K562 (cell line): ENCODE measurements at regions not wholly inside any gene's neighbourhood (a gene's known extent, or its start where the extent isn't known, plus 50 kb on each side); places are given as distances from the start of the nearest gene placed in this dataset.

Experiments
- ATAC-seq: fragments of 200-7000 bp; cut with Tn5 transposase; 3 replicates; pipeline ENCODE4 v1.9.1; 2020; ENCODE audit warnings: moderate library complexity
- BruUV-seq: library from RNA; stranded (reverse); fragments of 400-500 nt; replicated peaks from 2 replicates; lab custom pipeline; 2021; lab: Mats Ljungman, UMichigan
- CTCF ChIA-PET: fragments of 300-600 bp; formaldehyde crosslinking; extraction: SDS; loops from one replicate; lab custom pipeline; 2021; ENCODE audit warnings: low intra/inter-chr PET ratio; lab: Yijun Ruan, JAX
- POLR2A ChIA-PET: fragments of 300-600, 350-650 bp; sonication (Branson Sonifier 250); formaldehyde crosslinking; extraction: SDS; loops from one replicate; lab custom pipeline; 2021; ENCODE audit warnings: antibody characterized with exemption, inconsistent platforms; lab: Yijun Ruan, JAX
- DNase-seq, 4 experiments: peaks; one replicate each; pipeline versions ENCODE4 v3.0.0 to v3.0.0-alpha.2; 2011 to 2018; ENCODE audit warnings: low spot score in 3 of 4, mixed read lengths in 3 of 4; ENCODE audit errors: extremely low read depth in 1 of 4
- FAIRE-seq: peaks from 2 replicates; lab custom pipeline; 2011; peaks lifted over from hg19 to GRCh38; lab: Jason Lieb, UNC
- H2AFZ ChIP-seq: 2 replicates; pipeline ENCODE4 v1.6.0; 2011; ENCODE audit warnings: low read depth, low read length, control low read depth, inconsistent platforms
- H3K27ac ChIP-seq: fragments of 200-600 bp; 3 replicates; pipeline ENCODE4 v1.8.0; 2011; ENCODE audit warnings: low read depth, mild to moderate bottlenecking, control low read depth, inconsistent platforms, low read length, moderate library complexity, mixed read lengths; ENCODE audit errors: extremely low read depth
- H3K27me3 ChIP-seq, 2 experiments: fragments of 300-600 bp in 1 of 2; 2 replicates in 1 of 2; 3 replicates in 1 of 2; pipeline versions ENCODE4 v1.6.0 to v1.8.0; 2011; ENCODE audit warnings: inconsistent platforms in 2 of 2, low read length in 2 of 2, mild to moderate bottlenecking in 1 of 2, mixed read lengths in 1 of 2, moderate library complexity in 1 of 2; ENCODE audit not compliant: control insufficient read depth in 2 of 2, insufficient read depth in 2 of 2
- H3K36me3 ChIP-seq: fragments of 300-600 bp; 3 replicates; pipeline ENCODE4 v1.8.0; 2011; ENCODE audit warnings: mild to moderate bottlenecking, low read length, inconsistent platforms; ENCODE audit not compliant: control insufficient read depth, insufficient read depth
- H3K4me1 ChIP-seq, 2 experiments: fragments of 200-600 bp in 1 of 2; replicated peaks in 1 of 2; 2 replicates in 1 of 2; 3 replicates in 1 of 2; pipeline versions ENCODE4 v1.5.1 to v1.8.0; 2011; ENCODE audit warnings: inconsistent platforms in 2 of 2, low read length in 2 of 2, mild to moderate bottlenecking in 1 of 2, mixed read lengths in 1 of 2, moderate library complexity in 1 of 2; ENCODE audit not compliant: control insufficient read depth in 2 of 2, insufficient read depth in 2 of 2
- H3K4me2 ChIP-seq: 2 replicates; pipeline ENCODE4 v1.6.1; 2011; ENCODE audit warnings: low read length, control low read depth, inconsistent platforms, mixed read lengths; ENCODE audit not compliant: insufficient read depth
- H3K4me3 ChIP-seq: fragments of 200-600 bp; sonication (generic), shearing (Covaris generic); 2 replicates; pipeline ENCODE4 v1.5.1; 2016; ENCODE audit warnings: control low read depth, inconsistent platforms
- H3K79me2 ChIP-seq: fragments of 200-600 bp; 3 replicates; pipeline ENCODE4 v1.8.0; 2011; ENCODE audit warnings: low read length, inconsistent platforms; ENCODE audit not compliant: control insufficient read depth, insufficient read depth
- H3K9ac ChIP-seq, 2 experiments: 2 replicates each; pipeline versions ENCODE4 v1.6.0 to v1.6.1; 2011; ENCODE audit warnings: low read depth in 2 of 2, low read length in 2 of 2, control low read depth in 1 of 2, inconsistent platforms in 1 of 2, mild to moderate bottlenecking in 1 of 2, mixed read lengths in 1 of 2; ENCODE audit not compliant: insufficient read depth in 1 of 2
- H3K9me1 ChIP-seq: one replicate; pipeline ENCODE4 v1.6.0; 2011; ENCODE audit warnings: inconsistent platforms, mild to moderate bottlenecking, low read length, moderate library complexity; ENCODE audit not compliant: control insufficient read depth, insufficient read depth
- H3K9me3 ChIP-seq: replicated peaks from 2 replicates; pipeline ENCODE4 v1.5.1; 2011; ENCODE audit warnings: low read depth, low read length, inconsistent platforms; ENCODE audit not compliant: control insufficient read depth, insufficient read depth
- H4K20me1 ChIP-seq: replicated peaks from 2 replicates; pipeline ENCODE4 v1.6.1; 2011; ENCODE audit warnings: low read length, inconsistent platforms, mixed read lengths; ENCODE audit not compliant: control insufficient read depth, insufficient read depth
- ARID1B ChIP-seq: fragments of 450-650 bp; IDR thresholded peaks from 2 replicates; pipeline ENCODE4 v1.6.1; 2016; ENCODE audit warnings: antibody characterized with exemption, mild to moderate bottlenecking, inconsistent platforms
- ARID2 ChIP-seq: fragments of 450-650 bp; IDR thresholded peaks from 2 replicates; pipeline ENCODE4 v1.6.1; 2017; ENCODE audit warnings: antibody characterized with exemption, mild to moderate bottlenecking
- BRF1 ChIP-seq: IDR thresholded peaks from 3 replicates; pipeline ENCODE4 v1.6.1; 2011; ENCODE audit warnings: borderline replicate concordance, mild to moderate bottlenecking; ENCODE audit not compliant: insufficient read length; ENCODE audit errors: extremely low read depth
- CEBPG ChIP-seq, 3 experiments: fragments of 200-800 bp in 1 of 3; sonication (Bioruptor generic) in 1 of 3; sonication (generic) in 1 of 3; formaldehyde crosslinking in 1 of 3; IDR thresholded peaks in 2 of 3; conservative IDR thresholded peaks in 1 of 3; 2 replicates each; pipeline versions ENCODE4 v1.6.1 to v1.8.0; 2016 to 2022; ENCODE audit warnings: missing compliant biosample characterization in 2 of 3, missing genetic modification characterization in 2 of 3, mild to moderate bottlenecking in 1 of 3, missing genetic modification reagents in 1 of 3
- FOXJ2 ChIP-seq: fragments of 200-800 bp; sonication (Bioruptor generic); IDR thresholded peaks from 2 replicates; pipeline ENCODE4 v1.6.1; 2016; ENCODE audit warnings: missing genetic modification characterization, missing compliant biosample characterization
- KAT7 ChIP-seq: sonication (generic); formaldehyde crosslinking; IDR thresholded peaks from 2 replicates; pipeline ENCODE4 v1.8.0; 2022; ENCODE audit warnings: missing genetic modification reagents, mild to moderate bottlenecking, borderline replicate concordance
- NONO ChIP-seq, 2 experiments: fragments of 200-400 bp in 1 of 2; fragments of 450-650 bp in 1 of 2; formaldehyde crosslinking in 1 of 2; IDR thresholded peaks; 2 replicates each; pipeline ENCODE4 v1.6.1; 2017; ENCODE audit warnings: low read depth in 2 of 2, mild to moderate bottlenecking in 2 of 2, moderate library complexity in 2 of 2, low read length in 1 of 2
- NR2C1 ChIP-seq, 2 experiments: fragments of 450-650 bp; IDR thresholded peaks; 2 replicates each; pipeline ENCODE4 v1.6.1; 2017; ENCODE audit warnings: mild to moderate bottlenecking in 2 of 2, antibody characterized with exemption in 1 of 2, inconsistent platforms in 1 of 2, missing compliant biosample characterization in 1 of 2, missing genetic modification characterization in 1 of 2
- NR3C1 ChIP-seq: sonication (generic); formaldehyde crosslinking; IDR thresholded peaks from 2 replicates; pipeline ENCODE4 v1.8.1; 2022; ENCODE audit warnings: missing genetic modification reagents
- POLR3A ChIP-seq: IDR thresholded peaks from 2 replicates; pipeline ENCODE4 v1.6.1; 2011; ENCODE audit warnings: borderline replicate concordance, mild to moderate bottlenecking, moderate library complexity; ENCODE audit not compliant: insufficient read length, insufficient read depth; ENCODE audit errors: extremely low read depth
- TEAD1 ChIP-seq, 2 experiments: fragments of 450-650 bp in 1 of 2; sonication (generic) in 1 of 2; formaldehyde crosslinking; IDR thresholded peaks; 2 replicates each; pipeline versions ENCODE4 v1.4.0 to v1.8.0; 2020 to 2022; ENCODE audit warnings: mild to moderate bottlenecking in 2 of 2, missing genetic modification reagents in 1 of 2
- ZBTB7A ChIP-seq: IDR thresholded peaks from 2 replicates; pipeline ENCODE4 v1.6.1; 2011; ENCODE audit warnings: low read depth, mild to moderate bottlenecking, low read length, moderate library complexity, borderline replicate concordance; ENCODE audit not compliant: control insufficient read depth
- ZFP1 ChIP-seq: fragments of 450-650 bp; formaldehyde crosslinking; IDR thresholded peaks from 2 replicates; pipeline ENCODE4 v1.4.0; 2020; ENCODE audit warnings: mild to moderate bottlenecking, mixed read lengths
- ZKSCAN8 ChIP-seq: fragments of 200-800 bp; sonication (Bioruptor generic); IDR thresholded peaks from 2 replicates; pipeline ENCODE4 v1.6.1; 2016; ENCODE audit warnings: missing genetic modification characterization, missing compliant biosample characterization
- ZNF408 ChIP-seq: fragments of 250-450 bp; sonication (Bioruptor Pico); IDR thresholded peaks from 2 replicates; pipeline ENCODE4 v1.4.0; 2020; ENCODE audit warnings: low read depth, mild to moderate bottlenecking, moderate library complexity
- ZNF431 ChIP-seq: sonication (generic); formaldehyde crosslinking; IDR thresholded peaks from 2 replicates; pipeline ENCODE4 v1.8.0; 2022; ENCODE audit warnings: mild to moderate bottlenecking, missing genetic modification reagents
- in situ Hi-C: fragments of 300-500 bp; cut with MboI; formaldehyde crosslinking; loops from 4 replicates; pipeline ENCODE4 v1.15.0; 2018; ENCODE audit warnings: inconsistent platforms, mixed read lengths
- intact Hi-C: fragments of 100-400 bp; cut with micrococcal nuclease; formaldehyde crosslinking; loops from 2 replicates; pipeline ENCODE4 v1.14.2; 2022
- TF ChIP-seq, protein P1 (sequence below): sonication (generic); formaldehyde crosslinking; IDR thresholded peaks from 2 replicates; pipeline ENCODE4 v1.9.0; 2022; ENCODE audit warnings: mild to moderate bottlenecking, missing genetic modification reagents
- TF ChIP-seq, protein P2 (sequence below): fragments of 250-450 bp; sonication (Bioruptor Pico); IDR thresholded peaks from 2 replicates; pipeline ENCODE4 v1.8.0; 2022; ENCODE audit warnings: moderate library complexity, mild to moderate bottlenecking, inconsistent platforms
- TF ChIP-seq, protein P3 (sequence below): fragments of 450-650 bp; IDR thresholded peaks from 2 replicates; pipeline ENCODE4 v1.6.1; 2016; ENCODE audit warnings: low read depth, mild to moderate bottlenecking, moderate library complexity

DNA sequence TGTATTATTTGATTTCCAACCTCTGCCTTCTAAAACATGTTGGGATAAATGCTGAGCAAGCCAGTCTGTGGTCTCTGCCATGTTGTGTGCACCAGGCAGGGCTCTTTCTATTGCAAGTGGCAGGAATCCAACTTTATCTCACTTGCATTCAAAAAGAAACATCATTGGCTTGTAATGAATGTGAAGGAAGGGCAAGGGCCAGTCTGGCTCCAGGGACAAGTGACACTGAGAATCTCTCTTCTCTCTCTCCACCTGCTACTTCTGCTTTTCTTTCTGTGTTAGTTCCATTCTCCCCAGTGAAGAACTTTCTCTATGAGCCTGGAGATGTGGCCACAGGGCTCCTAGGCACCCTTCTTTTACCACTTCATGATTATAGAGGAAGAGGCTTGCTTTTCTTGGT lies 329.9 kb upstream of the NCAM1 start:
- Histone ChIP-seq H3K4me1 (no peaks in the 10 kb centered on the region), H3K9me1 (no peaks in the 10 kb centered on the region), H3K27ac (no peak overlapping the region), H3K36me3 (no peaks in the 10 kb centered on the region), H3K79me2 (no peaks in the 10 kb centered on the region), H4K20me1 (no peaks in the 10 kb centered on the region), H3K27me3 (no peaks in the 10 kb centered on the region), H3K9me3 (no peaks in the 10 kb centered on the region), H2AFZ (no peak overlapping the region), H3K9ac (no peak overlapping the region), H3K4me3 (no peak overlapping the region), H3K4me2 (no peak overlapping the region)
- CTCF ChIA-PET = no interaction called here
- intact Hi-C loops = no loop called here
- POLR2A ChIA-PET = interaction anchor here (0.6 kb wide), 1 partner anchor 86 kb away, joined by 3 read pairs; no protein-coding TSS in a partner anchor
- FAIRE-seq (no peak), DNase-seq (no peak), ATAC-seq (no peak)
- BruUV-seq = no TSS peak
- in situ Hi-C loops = no loop called here
- no peak for TF ChIP-seq ZFP1
- no peak for TF ChIP-seq KAT7 (CRISPR knock-in tag)
- TF ChIP-seq, protein P1, sequence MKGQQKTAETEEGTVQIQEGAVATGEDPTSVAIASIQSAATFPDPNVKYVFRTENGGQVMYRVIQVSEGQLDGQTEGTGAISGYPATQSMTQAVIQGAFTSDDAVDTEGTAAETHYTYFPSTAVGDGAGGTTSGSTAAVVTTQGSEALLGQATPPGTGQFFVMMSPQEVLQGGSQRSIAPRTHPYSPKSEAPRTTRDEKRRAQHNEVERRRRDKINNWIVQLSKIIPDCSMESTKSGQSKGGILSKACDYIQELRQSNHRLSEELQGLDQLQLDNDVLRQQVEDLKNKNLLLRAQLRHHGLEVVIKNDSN (CRISPR knock-in tag) = no peak
- no peak for TF ChIP-seq NR2C1 (IDR thresholded peaks at IDR 0.05)
- TF ChIP-seq NR2C1 (tag; IDR thresholded peaks at IDR 0.05) = no peak
- no peak for TF ChIP-seq TEAD1 (CRISPR knock-in tag; IDR thresholded peaks at IDR 0.05)
- no peak for TF ChIP-seq ZBTB7A
- no peak for TF ChIP-seq ZNF408 (CRISPR knock-in tag)
- TF ChIP-seq ZNF431 = no peak
- TF ChIP-seq BRF1 = no peak
- no peak for TF ChIP-seq CEBPG (CRISPR knock-in tag; IDR thresholded peaks at IDR 0.05)
- TF ChIP-seq CEBPG (tag; conservative IDR thresholded peaks at IDR 0.05 in 1 of 2, IDR thresholded peaks at IDR 0.05 in 1 of 2) = no peak
- TF ChIP-seq ZKSCAN8 (CRISPR knock-in tag) = no peak
- no peak for TF ChIP-seq NONO (IDR thresholded peaks at IDR 0.05; ENCODE audit: low read depth in 2 of 2, low read length in 1 of 2)
- TF ChIP-seq, protein P2, sequence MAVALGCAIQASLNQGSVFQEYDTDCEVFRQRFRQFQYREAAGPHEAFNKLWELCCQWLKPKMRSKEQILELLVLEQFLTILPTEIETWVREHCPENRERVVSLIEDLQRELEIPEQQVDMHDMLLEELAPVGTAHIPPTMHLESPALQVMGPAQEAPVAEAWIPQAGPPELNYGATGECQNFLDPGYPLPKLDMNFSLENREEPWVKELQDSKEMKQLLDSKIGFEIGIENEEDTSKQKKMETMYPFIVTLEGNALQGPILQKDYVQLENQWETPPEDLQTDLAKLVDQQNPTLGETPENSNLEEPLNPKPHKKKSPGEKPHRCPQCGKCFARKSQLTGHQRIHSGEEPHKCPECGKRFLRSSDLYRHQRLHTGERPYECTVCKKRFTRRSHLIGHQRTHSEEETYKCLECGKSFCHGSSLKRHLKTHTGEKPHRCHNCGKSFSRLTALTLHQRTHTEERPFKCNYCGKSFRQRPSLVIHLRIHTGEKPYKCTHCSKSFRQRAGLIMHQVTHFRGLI (CRISPR knock-in tag) = no peak
- TF ChIP-seq NR3C1 = no peak
- TF ChIP-seq ARID2 = no peak
- TF ChIP-seq, protein P3, sequence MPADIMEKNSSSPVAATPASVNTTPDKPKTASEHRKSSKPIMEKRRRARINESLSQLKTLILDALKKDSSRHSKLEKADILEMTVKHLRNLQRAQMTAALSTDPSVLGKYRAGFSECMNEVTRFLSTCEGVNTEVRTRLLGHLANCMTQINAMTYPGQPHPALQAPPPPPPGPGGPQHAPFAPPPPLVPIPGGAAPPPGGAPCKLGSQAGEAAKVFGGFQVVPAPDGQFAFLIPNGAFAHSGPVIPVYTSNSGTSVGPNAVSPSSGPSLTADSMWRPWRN = no peak
- TF ChIP-seq POLR3A = no peak
- no peak for TF ChIP-seq FOXJ2 (tag)
- no peak for TF ChIP-seq ARID1B
